ENCODE measurements at regions not wholly inside any gene's neighbourhood (a gene's known extent, or its start where the extent isn't known, plus 50 kb on each side); places are given as distances from the start of the nearest gene placed in this dataset.

- H3K27me3 Mint-ChIP-seq: no peaks in the 10 kb centered on the region
- no peak overlapping the region for H3K27ac Mint-ChIP-seq
- no peak overlapping the region for H3K4me3 Mint-ChIP-seq
- peaks cover 5% of the 10 kb centered on the region for H3K9me3 Mint-ChIP-seq (ENCODE audit: low read depth)
- H3K36me3 Mint-ChIP-seq: peaks cover 1% of the 10 kb centered on the region
- no peaks in the 10 kb centered on the region for H3K4me1 Mint-ChIP-seq (ENCODE audit: low read depth)
Measured at GRCh38 chr5:67272453-67273130, 76.0 kb upstream of the CD180 start.

GRCh38 chr5:67268231-67269021 lies 71.8 kb upstream of the CD180 start:
- H3K4me1 Mint-ChIP-seq (ENCODE audit: low read depth): no peaks in the 10 kb centered on the region
- no peaks in the 10 kb centered on the region for H3K36me3 Mint-ChIP-seq
- H3K27ac Mint-ChIP-seq: no peak overlapping the region
- H3K9me3 Mint-ChIP-seq (ENCODE audit: low read depth): peaks cover 2% of the 10 kb centered on the region
- no peak overlapping the region for H3K4me3 Mint-ChIP-seq
- H3K27me3 Mint-ChIP-seq: no peaks in the 10 kb centered on the region

GRCh38 chr5:67267512-67268216 lies 71.1 kb upstream of the CD180 start:
- Mint-ChIP-seq H3K36me3 (no peaks in the 10 kb centered on the region), H3K27ac (no peak overlapping the region), H3K4me3 (no peak overlapping the region), H3K4me1 (ENCODE audit: low read depth) (no peaks in the 10 kb centered on the region), H3K9me3 (ENCODE audit: low read depth) (peaks cover 2% of the 10 kb centered on the region), H3K27me3 (no peaks in the 10 kb centered on the region)

GRCh38 chr5:67266654-67267350 lies 70.2 kb upstream of the CD180 start:
- Mint-ChIP-seq H3K9me3 (ENCODE audit: low read depth) (peaks cover 2% of the 10 kb centered on the region), H3K27ac (no peak overlapping the region), H3K27me3 (no peaks in the 10 kb centered on the region), H3K36me3 (no peaks in the 10 kb centered on the region), H3K4me3 (no peak overlapping the region), H3K4me1 (ENCODE audit: low read depth) (no peaks in the 10 kb centered on the region)

- no peaks in the 10 kb centered on the region for H3K9me3 Mint-ChIP-seq (ENCODE audit: low read depth)
- H3K4me3 Mint-ChIP-seq: no peak overlapping the region
- H3K4me1 Mint-ChIP-seq (ENCODE audit: low read depth): no peaks in the 10 kb centered on the region
- no peaks in the 10 kb centered on the region for H3K27me3 Mint-ChIP-seq
- H3K27ac Mint-ChIP-seq: no peak overlapping the region
- no peaks in the 10 kb centered on the region for H3K36me3 Mint-ChIP-seq
Measured at GRCh38 chr5:67265951-67266350, 69.4 kb upstream of the CD180 start.

- Mint-ChIP-seq H3K36me3 (no peaks in the 10 kb centered on the region), H3K9me3 (ENCODE audit: low read depth) (no peaks in the 10 kb centered on the region), H3K27me3 (no peaks in the 10 kb centered on the region), H3K4me1 (ENCODE audit: low read depth) (no peaks in the 10 kb centered on the region), H3K4me3 (no peak overlapping the region), H3K27ac (no peak overlapping the region)
Measured at GRCh38 chr5:67263656-67264408, 67.2 kb upstream of the CD180 start.

GRCh38 chr5:67262956-67263355 lies 66.4 kb upstream of the CD180 start:
- no peak overlapping the region for H3K4me3 Mint-ChIP-seq
- no peaks in the 10 kb centered on the region for H3K9me3 Mint-ChIP-seq (ENCODE audit: low read depth)
- H3K27me3 Mint-ChIP-seq: no peaks in the 10 kb centered on the region
- no peak overlapping the region for H3K27ac Mint-ChIP-seq
- no peaks in the 10 kb centered on the region for H3K36me3 Mint-ChIP-seq
- no peaks in the 10 kb centered on the region for H3K4me1 Mint-ChIP-seq (ENCODE audit: low read depth)

GRCh38 chr5:67262206-67262605 lies 65.6 kb upstream of the CD180 start:
- Mint-ChIP-seq H3K27ac (no peak overlapping the region), H3K27me3 (no peaks in the 10 kb centered on the region), H3K4me1 (ENCODE audit: low read depth) (no peaks in the 10 kb centered on the region), H3K4me3 (no peak overlapping the region), H3K9me3 (ENCODE audit: low read depth) (no peaks in the 10 kb centered on the region), H3K36me3 (no peaks in the 10 kb centered on the region)

- no peaks in the 10 kb centered on the region for H3K4me1 Mint-ChIP-seq (ENCODE audit: low read depth)
- H3K9me3 Mint-ChIP-seq (ENCODE audit: low read depth): no peaks in the 10 kb centered on the region
- no peak overlapping the region for H3K27ac Mint-ChIP-seq
- H3K27me3 Mint-ChIP-seq: no peaks in the 10 kb centered on the region
- H3K4me3 Mint-ChIP-seq: no peak overlapping the region
- H3K36me3 Mint-ChIP-seq: no peaks in the 10 kb centered on the region
Measured at GRCh38 chr5:67259548-67260215, 63.1 kb upstream of the CD180 start.

- Mint-ChIP-seq H3K27me3 (no peaks in the 10 kb centered on the region), H3K4me1 (ENCODE audit: low read depth) (no peaks in the 10 kb centered on the region), H3K4me3 (no peak overlapping the region), H3K27ac (no peak overlapping the region), H3K9me3 (ENCODE audit: low read depth) (no peaks in the 10 kb centered on the region), H3K36me3 (no peaks in the 10 kb centered on the region)
Measured at GRCh38 chr5:67257500-67257899, 60.9 kb upstream of the CD180 start.

- Mint-ChIP-seq H3K27ac (no peak overlapping the region), H3K27me3 (no peaks in the 10 kb centered on the region), H3K9me3 (ENCODE audit: low read depth) (no peaks in the 10 kb centered on the region), H3K4me1 (ENCODE audit: low read depth) (no peaks in the 10 kb centered on the region), H3K4me3 (no peak overlapping the region), H3K36me3 (no peaks in the 10 kb centered on the region)
Measured at GRCh38 chr5:67257077-67257476, 60.5 kb upstream of the CD180 start.

- Mint-ChIP-seq H3K27me3 (no peaks in the 10 kb centered on the region), H3K36me3 (no peaks in the 10 kb centered on the region), H3K4me1 (ENCODE audit: low read depth) (no peaks in the 10 kb centered on the region), H3K9me3 (ENCODE audit: low read depth) (no peaks in the 10 kb centered on the region), H3K4me3 (no peak overlapping the region), H3K27ac (no peak overlapping the region)
Measured at GRCh38 chr5:67255881-67256280, 59.3 kb upstream of the CD180 start.

GRCh38 chr5:67253911-67254310 lies 57.3 kb upstream of the CD180 start:
- no peaks in the 10 kb centered on the region for H3K4me1 Mint-ChIP-seq (ENCODE audit: low read depth)
- no peak overlapping the region for H3K4me3 Mint-ChIP-seq
- no peak overlapping the region for H3K27ac Mint-ChIP-seq
- H3K36me3 Mint-ChIP-seq: no peaks in the 10 kb centered on the region
- H3K9me3 Mint-ChIP-seq (ENCODE audit: low read depth): no peaks in the 10 kb centered on the region
- no peaks in the 10 kb centered on the region for H3K27me3 Mint-ChIP-seq

GRCh38 chr5:67249590-67249895 lies 52.9 kb upstream of the CD180 start:
- no peaks in the 10 kb centered on the region for H3K9me3 Mint-ChIP-seq (ENCODE audit: low read depth)
- H3K27ac Mint-ChIP-seq: no peak overlapping the region
- H3K4me1 Mint-ChIP-seq (ENCODE audit: low read depth): peaks cover 10% of the 10 kb centered on the region
- H3K36me3 Mint-ChIP-seq: no peaks in the 10 kb centered on the region
- H3K4me3 Mint-ChIP-seq: no peak overlapping the region
- H3K27me3 Mint-ChIP-seq: no peaks in the 10 kb centered on the region

All from activated naive CD8-positive, alpha-beta T cell (primary cell).